Neural cell (in vitro differentiated cells): ENCODE measurements at regions not wholly inside any gene's neighbourhood (a gene's known extent, or its start where the extent isn't known, plus 50 kb on each side); places are given as distances from the start of the nearest gene placed in this dataset.
A peak's percentile ranks its signal among the peaks of the same experiment; 100 is the strongest.

ENCODE experiments used
- H2AFZ ChIP-seq: fragments of 200-600, 300-800 bp; sonication (generic), shearing (Covaris generic); 2 replicates; pipeline ENCODE4 v1.6.0; 2014; ENCODE audit warnings: low read depth, mild to moderate bottlenecking, antibody characterized with exemption, low read length, moderate library complexity
- H3F3A ChIP-seq: fragments of 200-600 bp; shearing (Covaris generic); 2 replicates; pipeline ENCODE4 v1.6.1; 2016; ENCODE audit warnings: mild to moderate bottlenecking, moderate library complexity, mixed read lengths, antibody characterized with exemption, low read length; ENCODE audit not compliant: insufficient read depth, poor library complexity, severe bottlenecking
- H3K27ac ChIP-seq: fragments of 200-600, 300-800 bp; sonication (generic), shearing (Covaris generic); 2 replicates; pipeline ENCODE4 v1.5.1; 2014; ENCODE audit warnings: mild to moderate bottlenecking, low read length, moderate library complexity
- H3K27me3 ChIP-seq: fragments of 300-800, 200-600 bp; sonication (generic), shearing (Covaris generic); 2 replicates; pipeline ENCODE4 v1.6.0; 2014; ENCODE audit warnings: mild to moderate bottlenecking, low read depth, low read length, moderate library complexity; ENCODE audit not compliant: insufficient read depth
- H3K36me3 ChIP-seq: fragments of 300-800, 200-600 bp; sonication (generic), shearing (Covaris generic); 2 replicates; pipeline ENCODE4 v1.5.1; 2014; ENCODE audit warnings: mild to moderate bottlenecking, antibody characterized with exemption, low read length, moderate library complexity; ENCODE audit not compliant: insufficient read depth
- H3K4me2 ChIP-seq: fragments of 300-800, 200-600 bp; sonication (generic), shearing (Covaris generic); 2 replicates; pipeline ENCODE4 v1.6.0; 2014; ENCODE audit warnings: mild to moderate bottlenecking, low read length
- H3K4me3 ChIP-seq: fragments of 300-800, 200-600 bp; sonication (generic), shearing (Covaris generic); 2 replicates; pipeline ENCODE4 v1.5.1; 2014; ENCODE audit warnings: mild to moderate bottlenecking, low read length, moderate library complexity
- H3K79me2 ChIP-seq: fragments of 200-600 bp; shearing (Covaris generic); replicated peaks from 2 replicates; pipeline ENCODE4 v1.6.0; 2014; ENCODE audit warnings: mild to moderate bottlenecking, low read length, moderate library complexity; ENCODE audit not compliant: insufficient read depth
- H3K9ac ChIP-seq: fragments of 300-800, 200-600 bp; sonication (generic), shearing (Covaris generic); 2 replicates; pipeline ENCODE4 v1.6.1; 2016; ENCODE audit warnings: mild to moderate bottlenecking, low read length, mixed read lengths
- H3K9me2 ChIP-seq: fragments of 200-600 bp; shearing (Covaris generic); 2 replicates; pipeline ENCODE4 v1.6.1; 2016; ENCODE audit warnings: mild to moderate bottlenecking, low read length, mixed read lengths; ENCODE audit not compliant: insufficient read depth
- H3K9me3 ChIP-seq: fragments of 200-600, 300-800 bp; sonication (generic), shearing (Covaris generic); 2 replicates; pipeline ENCODE4 v1.6.1; 2016; ENCODE audit warnings: mild to moderate bottlenecking, mixed run types, low read length, moderate library complexity, mixed read lengths
- H4K20me1 ChIP-seq: fragments of 200-600 bp; shearing (Covaris generic); 2 replicates; pipeline ENCODE4 v1.6.1; 2016; ENCODE audit warnings: mild to moderate bottlenecking, mixed run types; ENCODE audit not compliant: insufficient read depth
- EP300 ChIP-seq: fragments of 450-650 bp; conservative IDR thresholded peaks from 2 replicates; pipeline ENCODE4 v1.6.1; 2014; ENCODE audit warnings: antibody characterized with exemption, mild to moderate bottlenecking, moderate library complexity; ENCODE audit not compliant: poor library complexity, severe bottlenecking
- EZH2 ChIP-seq: fragments of 200-600, 300-800 bp; shearing (Covaris generic), sonication (generic); IDR thresholded peaks from 2 replicates; pipeline ENCODE4 v1.6.1; 2014; ENCODE audit warnings: antibody characterized with exemption, low read length, borderline replicate concordance, mild to moderate bottlenecking; ENCODE audit not compliant: insufficient read depth, poor library complexity, severe bottlenecking
- MXI1 ChIP-seq: fragments of 450-650 bp; conservative IDR thresholded peaks from 2 replicates; pipeline ENCODE4 v1.6.1; 2014; ENCODE audit warnings: antibody characterized with exemption, mild to moderate bottlenecking; ENCODE audit not compliant: poor library complexity, severe bottlenecking
- POLR2AphosphoS5 ChIP-seq: IDR thresholded peaks from 2 replicates; pipeline ENCODE4 v1.6.1; 2012
- RAD21 ChIP-seq: fragments of 450-650 bp; conservative IDR thresholded peaks from 2 replicates; pipeline ENCODE4 v1.6.1; 2014; ENCODE audit warnings: antibody characterized with exemption, mild to moderate bottlenecking, moderate library complexity
- REST ChIP-seq: IDR thresholded peaks from 2 replicates; pipeline ENCODE4 v1.6.1; 2012; ENCODE audit warnings: borderline replicate concordance
- SMC3 ChIP-seq: fragments of 450-650 bp; conservative IDR thresholded peaks from 2 replicates; pipeline ENCODE4 v1.6.1; 2014; ENCODE audit warnings: antibody characterized with exemption, mild to moderate bottlenecking, moderate library complexity; ENCODE audit not compliant: poor library complexity
- TAF1 ChIP-seq: IDR thresholded peaks from 2 replicates; pipeline ENCODE4 v1.6.1; 2012; ENCODE audit warnings: low read depth
- TF ChIP-seq, protein P1 (sequence below): fragments of 450-650 bp; IDR thresholded peaks from 2 replicates; pipeline ENCODE4 v1.5.1; 2014; ENCODE audit warnings: antibody characterized with exemption, mild to moderate bottlenecking, moderate library complexity; ENCODE audit not compliant: poor library complexity, severe bottlenecking

GRCh38 chr9:31304576-31304975, 1079.9 kb upstream of the ACO1 start:
- Histone ChIP-seq H2AFZ (no peak overlapping the region), H3K9me2 (no peaks in the 10 kb centered on the region), H3K79me2 (no peaks in the 10 kb centered on the region), H3F3A (peaks cover 4% of the 10 kb centered on the region), H3K36me3 (no peaks in the 10 kb centered on the region), H3K9me3 (no peaks in the 10 kb centered on the region), H3K27me3 (no peaks in the 10 kb centered on the region), H3K4me3 (no peak overlapping the region), H3K9ac (no peak overlapping the region), H4K20me1 (no peaks in the 10 kb centered on the region), H3K27ac (no peak overlapping the region), H3K4me2 (no peak overlapping the region)
- no peak for TF ChIP-seq EZH2
- peak; percentile 51 for TF ChIP-seq EP300
- TF ChIP-seq TAF1: no peak
- TF ChIP-seq, protein P1, sequence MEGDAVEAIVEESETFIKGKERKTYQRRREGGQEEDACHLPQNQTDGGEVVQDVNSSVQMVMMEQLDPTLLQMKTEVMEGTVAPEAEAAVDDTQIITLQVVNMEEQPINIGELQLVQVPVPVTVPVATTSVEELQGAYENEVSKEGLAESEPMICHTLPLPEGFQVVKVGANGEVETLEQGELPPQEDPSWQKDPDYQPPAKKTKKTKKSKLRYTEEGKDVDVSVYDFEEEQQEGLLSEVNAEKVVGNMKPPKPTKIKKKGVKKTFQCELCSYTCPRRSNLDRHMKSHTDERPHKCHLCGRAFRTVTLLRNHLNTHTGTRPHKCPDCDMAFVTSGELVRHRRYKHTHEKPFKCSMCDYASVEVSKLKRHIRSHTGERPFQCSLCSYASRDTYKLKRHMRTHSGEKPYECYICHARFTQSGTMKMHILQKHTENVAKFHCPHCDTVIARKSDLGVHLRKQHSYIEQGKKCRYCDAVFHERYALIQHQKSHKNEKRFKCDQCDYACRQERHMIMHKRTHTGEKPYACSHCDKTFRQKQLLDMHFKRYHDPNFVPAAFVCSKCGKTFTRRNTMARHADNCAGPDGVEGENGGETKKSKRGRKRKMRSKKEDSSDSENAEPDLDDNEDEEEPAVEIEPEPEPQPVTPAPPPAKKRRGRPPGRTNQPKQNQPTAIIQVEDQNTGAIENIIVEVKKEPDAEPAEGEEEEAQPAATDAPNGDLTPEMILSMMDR: no peak
- TF ChIP-seq MXI1: no peak
- peak; percentile 44 for TF ChIP-seq POLR2AphosphoS5
- TF ChIP-seq REST: no peak
- TF ChIP-seq SMC3: no peak
- TF ChIP-seq RAD21: no peak

GRCh38 chr9:31314241-31314640, 1070.2 kb upstream of the ACO1 start:
- Histone ChIP-seq H3K4me3 (no peak overlapping the region), H3K9ac (no peak overlapping the region), H3K36me3 (no peaks in the 10 kb centered on the region), H4K20me1 (no peaks in the 10 kb centered on the region), H3K9me2 (no peaks in the 10 kb centered on the region), H3K4me2 (no peak overlapping the region), H2AFZ (no peak overlapping the region), H3K27ac (no peak overlapping the region), H3K27me3 (no peaks in the 10 kb centered on the region), H3K9me3 (no peaks in the 10 kb centered on the region), H3F3A (no peaks in the 10 kb centered on the region), H3K79me2 (no peaks in the 10 kb centered on the region)
- TF ChIP-seq EP300 (no peak), MXI1 (no peak), POLR2AphosphoS5 (no peak), REST (no peak), RAD21 (no peak), EZH2 (no peak), SMC3 (no peak), TAF1 (no peak)
- TF ChIP-seq, protein P1: no peak
